ENCODE measurements at regions not wholly inside any gene's neighbourhood (a gene's known extent, or its start where the extent isn't known, plus 50 kb on each side); places are given as distances from the start of the nearest gene placed in this dataset.

- no peaks in the 10 kb centered on the region for H3K79me2 ChIP-seq
- no peak overlapping the region for H3K4me3 ChIP-seq
- no peaks in the 10 kb centered on the region for H3K4me1 ChIP-seq (ENCODE audit: insufficient read depth)
- no peaks in the 10 kb centered on the region for H3K36me3 ChIP-seq (replicated peaks; ENCODE audit: insufficient read depth, low read depth)
- WGBS (ENCODE audit: low lambda C conversion rate, missing lambda C conversion rate), result 89% methylated on average over 10 of the region's 10 CpGs
- H2AFZ ChIP-seq, result no peak overlapping the region
- DNase-seq (ENCODE audit: low spot score), result no peak
- H3K4me2 ChIP-seq, result no peak overlapping the region
- no peaks in the 10 kb centered on the region for H3K9me2 ChIP-seq (replicated peaks; ENCODE audit: insufficient read depth)
- H3K9me3 ChIP-seq (ENCODE audit: low read depth), result no peaks in the 10 kb centered on the region
- H3K27me3 ChIP-seq, result peaks cover 21% of the 10 kb centered on the region
- no peak overlapping the region for H3K27ac ChIP-seq
- no peaks in the 10 kb centered on the region for H4K20me1 ChIP-seq (ENCODE audit: insufficient read depth, poor library complexity, severe bottlenecking)
- TF ChIP-seq EZH2 (IDR thresholded peaks at IDR 0.05; ENCODE audit: borderline replicate concordance) (no peak), EZH2phosphoT487 (IDR thresholded peaks at IDR 0.05; ENCODE audit: low read depth, severe bottlenecking, unreplicated experiment) (no peak), CTCF (IDR thresholded peaks at IDR 0.05; ENCODE audit: poor library complexity) (no peak)
Measured at GRCh38 chr11:69887841-69888427, 68.7 kb upstream of the FGF3 start.

- H3K36me3 ChIP-seq (replicated peaks; ENCODE audit: insufficient read depth, low read depth), result no peaks in the 10 kb centered on the region
- H3K4me1 ChIP-seq (ENCODE audit: insufficient read depth), result no peaks in the 10 kb centered on the region
- H3K9me2 ChIP-seq (replicated peaks; ENCODE audit: insufficient read depth), result no peaks in the 10 kb centered on the region
- H2AFZ ChIP-seq, result no peak overlapping the region
- H3K27ac ChIP-seq, result no peak overlapping the region
- peaks cover 21% of the 10 kb centered on the region for H3K27me3 ChIP-seq
- WGBS (ENCODE audit: low lambda C conversion rate, missing lambda C conversion rate), result 20% methylated on average over 13 of the region's 13 CpGs
- H3K4me3 ChIP-seq, result no peak overlapping the region
- no peak overlapping the region for H3K4me2 ChIP-seq
- no peaks in the 10 kb centered on the region for H4K20me1 ChIP-seq (ENCODE audit: insufficient read depth, poor library complexity, severe bottlenecking)
- peak; percentile 81 for DNase-seq (ENCODE audit: low spot score)
- no peaks in the 10 kb centered on the region for H3K9me3 ChIP-seq (ENCODE audit: low read depth)
- H3K79me2 ChIP-seq, result no peaks in the 10 kb centered on the region
- TF ChIP-seq EZH2 (IDR thresholded peaks at IDR 0.05; ENCODE audit: borderline replicate concordance), result no peak
- TF ChIP-seq CTCF (IDR thresholded peaks at IDR 0.05; ENCODE audit: poor library complexity), result peak; percentile 91
Measured at GRCh38 chr11:69888483-69889181, 69.4 kb upstream of the FGF3 start.

- H3K36me3 ChIP-seq (replicated peaks; ENCODE audit: insufficient read depth, low read depth), result no peaks in the 10 kb centered on the region
- TF ChIP-seq EZH2 (IDR thresholded peaks at IDR 0.05; ENCODE audit: borderline replicate concordance), result no peak
- H3K4me2 ChIP-seq, result no peak overlapping the region
- H3K79me2 ChIP-seq, result no peaks in the 10 kb centered on the region
- no peaks in the 10 kb centered on the region for H4K20me1 ChIP-seq (ENCODE audit: insufficient read depth, poor library complexity, severe bottlenecking)
- no peaks in the 10 kb centered on the region for H3K4me1 ChIP-seq (ENCODE audit: insufficient read depth)
- WGBS (ENCODE audit: low lambda C conversion rate, missing lambda C conversion rate), result 31% methylated on average over 27 of the region's 27 CpGs
- peaks cover 21% of the 10 kb centered on the region for H3K27me3 ChIP-seq
- H3K27ac ChIP-seq, result no peak overlapping the region
- H3K9me3 ChIP-seq (ENCODE audit: low read depth), result no peaks in the 10 kb centered on the region
- no peak overlapping the region for H2AFZ ChIP-seq
- no peak for DNase-seq (ENCODE audit: low spot score)
- H3K9me2 ChIP-seq (replicated peaks; ENCODE audit: insufficient read depth), result no peaks in the 10 kb centered on the region
- no peak overlapping the region for H3K4me3 ChIP-seq
Measured at GRCh38 chr11:69889400-69890318, 70.4 kb upstream of the FGF3 start.

GRCh38 chr11:69890476-69890875, 71.3 kb upstream of the FGF3 start:
- H3K27ac ChIP-seq, result no peak overlapping the region
- H3K27me3 ChIP-seq, result peaks cover 21% of the 10 kb centered on the region
- H4K20me1 ChIP-seq (ENCODE audit: insufficient read depth, poor library complexity, severe bottlenecking), result no peaks in the 10 kb centered on the region
- no peak for DNase-seq (ENCODE audit: low spot score)
- H3K4me2 ChIP-seq, result no peak overlapping the region
- TF ChIP-seq CTCF (IDR thresholded peaks at IDR 0.05; ENCODE audit: poor library complexity) (no peak), EZH2 (IDR thresholded peaks at IDR 0.05; ENCODE audit: borderline replicate concordance) (no peak), EZH2phosphoT487 (IDR thresholded peaks at IDR 0.05; ENCODE audit: low read depth, severe bottlenecking, unreplicated experiment) (no peak)
- no peaks in the 10 kb centered on the region for H3K9me3 ChIP-seq (ENCODE audit: low read depth)
- no peaks in the 10 kb centered on the region for H3K9me2 ChIP-seq (replicated peaks; ENCODE audit: insufficient read depth)
- no peaks in the 10 kb centered on the region for H3K4me1 ChIP-seq (ENCODE audit: insufficient read depth)
- WGBS (ENCODE audit: low lambda C conversion rate, missing lambda C conversion rate), result 95% methylated on average over 6 of the region's 6 CpGs
- H3K79me2 ChIP-seq, result no peaks in the 10 kb centered on the region
- no peak overlapping the region for H3K4me3 ChIP-seq
- no peak overlapping the region for H2AFZ ChIP-seq
- no peaks in the 10 kb centered on the region for H3K36me3 ChIP-seq (replicated peaks; ENCODE audit: insufficient read depth, low read depth)

All from hepatocyte (in vitro differentiated cells).